LNCaP clone FGC (cell line): ENCODE measurements at regions not wholly inside any gene's neighbourhood (a gene's known extent, or its start where the extent isn't known, plus 50 kb on each side); places are given as distances from the start of the nearest gene placed in this dataset.

Experiments
- DNase-seq: peaks from one replicate; pipeline ENCODE4 v3.0.0-alpha.2; 2011; ENCODE audit warnings: low read depth
- H3K4me3 ChIP-seq: 2 replicates; pipeline ENCODE4 v1.5.1; 2011; ENCODE audit warnings: mild to moderate bottlenecking, low read depth, low read length, control low read depth
- TF ChIP-seq, protein P1 (sequence below): IDR thresholded peaks from 2 replicates; pipeline ENCODE4 v1.5.1; 2012; ENCODE audit warnings: mild to moderate bottlenecking; ENCODE audit not compliant: control insufficient read depth, insufficient read depth; ENCODE audit errors: extremely low read depth

DNA sequence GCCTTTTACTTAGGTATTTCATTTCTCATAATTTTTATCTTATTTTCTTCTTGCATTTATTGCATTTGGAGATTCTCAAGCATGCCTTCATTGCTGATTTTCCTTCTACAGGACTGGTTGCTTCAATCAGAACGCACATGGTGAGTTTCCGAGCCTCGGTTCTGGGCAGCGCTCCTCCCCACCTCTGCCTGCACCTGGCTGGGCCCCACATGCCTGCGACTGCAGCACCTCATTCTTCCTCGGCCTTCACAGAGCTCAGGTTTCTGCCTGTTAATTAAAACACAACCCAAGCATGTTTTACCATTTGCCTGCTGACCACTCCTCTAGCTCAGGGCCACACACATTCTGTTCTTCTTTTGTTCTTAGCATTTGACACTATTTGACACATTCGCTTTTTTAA, 398.8 kb downstream of the GALR1 start:
- no peak overlapping the region for H3K4me3 ChIP-seq
- no peak for DNase-seq
- TF ChIP-seq, protein P1, sequence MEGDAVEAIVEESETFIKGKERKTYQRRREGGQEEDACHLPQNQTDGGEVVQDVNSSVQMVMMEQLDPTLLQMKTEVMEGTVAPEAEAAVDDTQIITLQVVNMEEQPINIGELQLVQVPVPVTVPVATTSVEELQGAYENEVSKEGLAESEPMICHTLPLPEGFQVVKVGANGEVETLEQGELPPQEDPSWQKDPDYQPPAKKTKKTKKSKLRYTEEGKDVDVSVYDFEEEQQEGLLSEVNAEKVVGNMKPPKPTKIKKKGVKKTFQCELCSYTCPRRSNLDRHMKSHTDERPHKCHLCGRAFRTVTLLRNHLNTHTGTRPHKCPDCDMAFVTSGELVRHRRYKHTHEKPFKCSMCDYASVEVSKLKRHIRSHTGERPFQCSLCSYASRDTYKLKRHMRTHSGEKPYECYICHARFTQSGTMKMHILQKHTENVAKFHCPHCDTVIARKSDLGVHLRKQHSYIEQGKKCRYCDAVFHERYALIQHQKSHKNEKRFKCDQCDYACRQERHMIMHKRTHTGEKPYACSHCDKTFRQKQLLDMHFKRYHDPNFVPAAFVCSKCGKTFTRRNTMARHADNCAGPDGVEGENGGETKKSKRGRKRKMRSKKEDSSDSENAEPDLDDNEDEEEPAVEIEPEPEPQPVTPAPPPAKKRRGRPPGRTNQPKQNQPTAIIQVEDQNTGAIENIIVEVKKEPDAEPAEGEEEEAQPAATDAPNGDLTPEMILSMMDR, result no peak

DNA sequence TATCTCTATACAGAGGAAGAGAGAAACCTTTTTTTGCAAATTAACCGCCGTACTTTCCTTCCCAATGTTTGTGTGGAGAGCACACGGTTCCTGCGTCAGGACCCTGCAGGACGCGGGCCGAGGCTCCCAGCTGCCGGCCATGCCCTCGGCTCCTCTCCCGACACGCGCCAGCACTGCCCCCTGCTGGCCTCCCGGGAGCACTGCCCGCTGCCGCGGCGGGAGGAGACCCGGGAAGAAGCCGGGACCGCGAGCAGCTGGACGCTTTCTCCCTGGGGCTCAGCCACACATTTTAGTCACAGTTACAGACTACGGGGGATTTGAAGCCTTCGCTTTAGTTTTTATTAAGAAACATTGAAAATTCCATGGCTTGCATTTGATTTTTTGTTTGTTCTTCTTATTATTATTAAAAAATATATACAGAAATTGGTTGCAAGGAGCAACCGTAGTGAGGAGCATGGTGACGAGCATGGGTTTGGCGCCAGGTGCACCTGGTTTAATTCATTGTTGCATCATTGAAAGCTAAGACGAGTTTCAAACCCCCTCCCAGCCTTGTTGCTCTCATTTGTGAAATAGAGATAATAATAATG, 401.2 kb downstream of the GALR1 start:
- no peak overlapping the region for H3K4me3 ChIP-seq
- TF ChIP-seq, protein P1, result peak; percentile 98
- DNase-seq, result peak; percentile 8

DNA sequence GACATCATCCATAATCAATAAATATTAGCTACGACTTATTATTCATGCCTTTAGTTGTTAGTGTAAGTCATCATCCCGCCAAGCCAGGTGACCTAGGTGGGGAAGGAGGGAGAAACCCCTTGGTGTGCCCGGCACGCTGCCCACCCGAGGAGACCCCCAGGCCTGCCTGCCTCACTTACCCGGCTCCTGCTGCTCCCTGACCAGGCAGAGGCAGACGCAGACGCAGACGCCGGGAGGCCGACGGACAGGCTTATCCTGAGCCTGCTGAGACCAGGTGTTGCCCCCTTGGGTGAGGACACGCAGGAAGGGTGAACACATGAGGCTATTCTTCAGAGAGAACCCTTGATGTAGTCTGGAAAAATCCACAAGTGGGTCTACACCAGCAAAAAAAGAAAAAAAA, 401.8 kb downstream of the GALR1 start:
- no peak overlapping the region for H3K4me3 ChIP-seq
- TF ChIP-seq, protein P1, result no peak
- no peak for DNase-seq

DNA sequence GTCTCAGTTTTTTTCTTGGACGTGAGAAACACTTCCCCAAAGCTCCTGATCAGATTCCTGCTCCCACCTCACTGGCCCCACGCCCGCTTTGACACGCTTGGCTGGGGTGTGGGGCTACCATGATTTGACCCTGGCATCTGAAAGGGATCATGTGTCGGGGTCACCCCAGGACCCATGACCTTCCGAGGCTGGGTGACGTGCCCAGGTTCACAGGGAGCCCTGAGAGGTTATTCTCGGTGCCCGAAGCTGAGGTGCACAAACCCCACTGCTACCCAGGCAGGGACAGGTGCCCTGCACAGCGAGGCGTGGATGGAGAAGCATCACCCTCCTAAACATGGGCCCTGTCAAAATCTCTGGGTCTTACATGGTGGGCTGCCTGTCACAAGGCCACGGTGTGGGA, 404.1 kb downstream of the GALR1 start:
- no peak overlapping the region for H3K4me3 ChIP-seq
- no peak for DNase-seq
- TF ChIP-seq, protein P1, result no peak

DNA sequence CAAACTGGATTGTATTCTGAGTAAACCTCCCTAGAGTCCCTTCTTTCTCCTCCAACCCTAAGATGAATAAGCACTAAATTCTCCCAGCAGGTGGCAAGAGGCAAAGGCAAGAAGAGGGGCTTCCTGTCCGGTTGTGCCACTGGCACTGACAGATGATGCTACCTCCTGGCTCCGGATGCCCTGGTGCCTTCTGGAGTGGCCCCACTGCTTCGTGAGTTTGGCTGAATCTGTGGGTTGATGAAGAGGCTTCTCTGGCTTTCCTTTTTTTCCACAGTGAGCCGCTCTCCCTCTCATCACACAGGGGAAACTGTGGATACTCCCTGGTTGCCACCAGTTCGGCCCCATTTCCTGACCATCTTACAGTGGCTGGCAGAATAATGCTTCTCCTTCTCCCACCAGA, 404.7 kb downstream of the GALR1 start:
- DNase-seq, result no peak
- no peak overlapping the region for H3K4me3 ChIP-seq
- TF ChIP-seq, protein P1, result no peak

DNA sequence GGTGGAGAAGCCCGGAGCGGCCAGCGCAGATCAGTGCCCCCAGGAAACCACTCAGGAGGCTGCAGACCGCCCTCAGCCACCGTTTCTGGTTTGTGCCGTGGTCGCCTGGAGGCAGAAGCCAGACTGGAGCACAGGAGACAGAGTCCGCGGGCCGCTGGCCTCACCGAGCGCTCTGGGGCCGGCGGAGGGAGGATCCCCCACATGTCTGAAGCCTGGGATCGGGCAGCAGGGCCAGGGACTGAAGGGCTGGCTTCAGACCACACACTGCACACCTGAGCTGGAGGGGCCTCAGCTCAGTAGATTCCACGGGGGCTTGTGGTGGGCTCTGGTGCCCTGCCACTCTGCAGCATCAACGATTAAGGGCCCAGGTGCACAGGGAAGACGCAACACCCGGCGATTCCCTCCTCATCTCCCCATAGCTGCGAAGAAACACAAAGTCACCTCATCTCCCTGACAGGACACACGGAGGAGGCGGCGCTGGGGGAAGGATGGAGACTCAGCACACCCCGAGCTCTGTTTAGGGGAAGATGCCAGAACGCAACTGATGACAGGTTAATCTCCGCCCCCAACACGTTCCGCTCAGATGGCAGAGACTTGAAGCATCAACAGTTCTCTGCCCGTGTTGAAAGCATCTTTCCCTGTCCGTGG, 408.1 kb downstream of the GALR1 start:
- H3K4me3 ChIP-seq, result no peak overlapping the region
- DNase-seq, result no peak

More for the DNA sequence above, 408.1 kb downstream of the GALR1 start:
- TF ChIP-seq, protein P1, result no peak
